ENCODE measurements at regions not wholly inside any gene's neighbourhood (a gene's known extent, or its start where the extent isn't known, plus 50 kb on each side); places are given as distances from the start of the nearest gene placed in this dataset.

GRCh38 chr4:126455865-126456264 lies 1141.1 kb downstream of the FAT4 start:
- Histone ChIP-seq H3K27ac (ENCODE audit: insufficient read depth, low read depth, low read length) (no peak overlapping the region), H3K4me1 (ENCODE audit: control insufficient read depth, extremely low read depth, insufficient read depth, low read length) (no peaks in the 10 kb centered on the region), H3K79me2 (ENCODE audit: control insufficient read depth, insufficient read depth, low read length) (no peaks in the 10 kb centered on the region), H3K9me1 (replicated peaks; ENCODE audit: control insufficient read depth, extremely low read depth, insufficient read depth, low read length) (no peaks in the 10 kb centered on the region), H3K9ac (replicated peaks; ENCODE audit: extremely low read depth, insufficient read depth, low read length) (no peak overlapping the region), H3K9me3 (replicated peaks; ENCODE audit: control insufficient read depth, insufficient read depth, low read length) (no peaks in the 10 kb centered on the region), H3K4me3 (replicated peaks in 1 of 3; ENCODE audit: insufficient read depth in 1 of 3, low read depth in 1 of 3, low read length in 3 of 3) (no peak overlapping the region), H3K27me3 (ENCODE audit: control insufficient read depth in 2 of 2, insufficient read depth in 2 of 2, low read length in 2 of 2) (no peaks in the 10 kb centered on the region), H2AFZ (ENCODE audit: low read depth, low read length) (no peak overlapping the region), H3K36me3 (ENCODE audit: control insufficient read depth in 2 of 2, extremely low read depth in 1 of 2, insufficient read depth in 2 of 2, low read length in 2 of 2) (no peaks in the 10 kb centered on the region), H3K4me2 (ENCODE audit: insufficient read depth, low read length) (no peak overlapping the region), H4K20me1 (replicated peaks; ENCODE audit: control insufficient read depth, extremely low read depth, insufficient read depth, low read length) (no peaks in the 10 kb centered on the region)
- dilution Hi-C loops (cut with MboI; ENCODE audit: extremely low pct_ligation_motif_present, low sequenced_read_pairs), result no loop called here
- TF ChIP-seq FOS (IDR thresholded peaks at IDR 0.05; ENCODE audit: borderline replicate concordance, insufficient read depth, low read length) (no peak), EZH2 (IDR thresholded peaks at IDR 0.05; ENCODE audit: borderline replicate concordance, low read depth, low read length, severe bottlenecking) (no peak), GATA2 (IDR thresholded peaks at IDR 0.05; ENCODE audit: insufficient read depth, insufficient read length, low read depth, low read length) (no peak), POLR2A (IDR thresholded peaks at IDR 0.05; ENCODE audit: low read depth, low read length) (no peak), MAX (IDR thresholded peaks at IDR 0.05; ENCODE audit: insufficient read depth, insufficient read length) (no peak), CTCF (IDR thresholded peaks at IDR 0.05; ENCODE audit: extremely low read depth in 1 of 2, insufficient read depth in 1 of 2, low read depth in 1 of 2, low read length in 2 of 2) (no peak), JUN (IDR thresholded peaks at IDR 0.05; ENCODE audit: borderline replicate concordance, insufficient read depth, insufficient read length, low read depth) (no peak), MYC (IDR thresholded peaks at IDR 0.05; ENCODE audit: low read depth, low read length) (no peak), POLR2AphosphoS5 (IDR thresholded peaks at IDR 0.05; ENCODE audit: insufficient read depth, low read depth, low read length) (no peak)
- DNase-seq (ENCODE audit: low read depth, low spot score) (no peak), FAIRE-seq (no peak)
- intact Hi-C loops (cut with micrococcal nuclease), result no loop called here
- ChIA-PET POLR2A (no interaction called here), CTCF (no interaction called here)
- no TSS peak for BruUV-seq (replicated peaks)
